ENCODE measurements at regions not wholly inside any gene's neighbourhood (a gene's known extent, or its start where the extent isn't known, plus 50 kb on each side); places are given as distances from the start of the nearest gene placed in this dataset.

DNA sequence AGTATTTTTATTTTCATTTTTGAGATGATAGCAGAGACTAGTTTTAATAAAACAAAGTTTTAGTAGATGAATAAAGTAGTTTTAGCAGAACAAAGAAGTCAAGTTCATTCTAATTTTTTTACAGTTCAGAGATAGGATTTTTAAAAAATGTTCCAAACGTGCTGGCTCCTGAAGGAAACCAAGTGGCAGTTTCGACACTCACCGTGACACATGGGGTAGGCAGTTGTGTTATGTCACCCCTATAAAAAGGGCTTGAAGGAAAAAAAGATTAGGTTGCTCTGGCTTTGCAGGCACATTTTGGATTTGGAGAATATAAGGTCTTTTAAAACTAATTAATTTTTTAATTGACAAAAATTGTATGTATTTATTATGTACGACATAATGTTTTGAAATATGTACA, 305.2 kb downstream of the NDFIP2 start:
- no peak overlapping the region for H3K27ac Mint-ChIP-seq
- no peak overlapping the region for H3K4me3 Mint-ChIP-seq
- no peak for ATAC-seq (ENCODE audit: low read depth)
- H3K9me3 Mint-ChIP-seq, result peaks cover 2% of the 10 kb centered on the region
- no peaks in the 10 kb centered on the region for H3K27me3 Mint-ChIP-seq
- no peaks in the 10 kb centered on the region for H3K36me3 Mint-ChIP-seq
- no peaks in the 10 kb centered on the region for H3K4me1 Mint-ChIP-seq
- no peak for DNase-seq (ENCODE audit: low spot score in 2 of 2)

GRCh38 chr13:79782541-79783205, 301.7 kb downstream of the NDFIP2 start:
- H3K4me3 Mint-ChIP-seq, result no peak overlapping the region
- H3K9me3 Mint-ChIP-seq, result no peaks in the 10 kb centered on the region
- H3K27ac Mint-ChIP-seq, result no peak overlapping the region
- H3K36me3 Mint-ChIP-seq, result no peaks in the 10 kb centered on the region
- DNase-seq (ENCODE audit: low spot score in 2 of 2) (no peak), ATAC-seq (ENCODE audit: low read depth) (no peak)
- H3K4me1 Mint-ChIP-seq, result no peaks in the 10 kb centered on the region
- H3K27me3 Mint-ChIP-seq, result no peaks in the 10 kb centered on the region

DNA sequence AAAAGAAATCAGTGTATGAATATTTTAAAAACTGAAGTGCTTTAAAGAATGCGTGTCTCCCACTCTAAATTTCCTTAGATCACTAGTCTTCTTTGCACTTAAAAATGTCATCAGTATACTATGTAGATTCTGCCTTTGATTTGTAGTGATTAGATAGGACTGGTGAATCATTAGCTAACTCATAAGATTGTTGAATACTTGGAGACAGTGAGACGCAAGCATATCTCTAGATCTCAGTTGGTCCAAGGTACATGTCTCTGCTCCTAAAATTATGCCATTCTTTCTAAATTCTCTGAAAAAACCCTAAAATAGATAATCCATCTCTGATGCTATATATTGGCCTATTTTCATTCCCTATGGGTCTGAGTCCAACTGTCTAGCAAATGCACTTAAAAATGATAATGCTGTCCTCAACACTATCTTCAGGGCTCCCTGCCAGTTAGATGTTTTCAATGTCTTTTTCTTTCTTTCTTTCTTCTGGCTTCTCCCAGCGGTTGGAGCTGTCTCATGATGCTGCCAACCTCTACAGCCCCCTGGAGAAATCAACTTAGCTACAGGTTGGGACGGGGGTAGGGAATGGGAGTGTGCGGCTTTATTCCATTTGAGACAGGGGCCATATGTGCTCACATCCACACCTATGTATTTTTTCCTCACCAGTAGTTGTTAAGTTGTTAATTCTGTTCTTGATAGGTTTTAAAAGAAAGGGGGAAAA, 301.0 kb downstream of the NDFIP2 start:
- ATAC-seq (ENCODE audit: low read depth), result no peak
- Mint-ChIP-seq H3K27me3 (no peaks in the 10 kb centered on the region), H3K36me3 (no peaks in the 10 kb centered on the region), H3K4me3 (no peak overlapping the region), H3K9me3 (no peaks in the 10 kb centered on the region), H3K27ac (no peak overlapping the region), H3K4me1 (no peaks in the 10 kb centered on the region)
- DNase-seq (ENCODE audit: low spot score in 2 of 2), result no peak

GRCh38 chr13:79780240-79780639, 299.3 kb downstream of the NDFIP2 start:
- Mint-ChIP-seq H3K4me3 (no peak overlapping the region), H3K4me1 (no peaks in the 10 kb centered on the region), H3K27me3 (no peaks in the 10 kb centered on the region), H3K27ac (no peak overlapping the region), H3K36me3 (no peaks in the 10 kb centered on the region), H3K9me3 (no peaks in the 10 kb centered on the region)
- ATAC-seq (ENCODE audit: low read depth) (no peak), DNase-seq (ENCODE audit: low spot score in 2 of 2) (no peak)

DNA sequence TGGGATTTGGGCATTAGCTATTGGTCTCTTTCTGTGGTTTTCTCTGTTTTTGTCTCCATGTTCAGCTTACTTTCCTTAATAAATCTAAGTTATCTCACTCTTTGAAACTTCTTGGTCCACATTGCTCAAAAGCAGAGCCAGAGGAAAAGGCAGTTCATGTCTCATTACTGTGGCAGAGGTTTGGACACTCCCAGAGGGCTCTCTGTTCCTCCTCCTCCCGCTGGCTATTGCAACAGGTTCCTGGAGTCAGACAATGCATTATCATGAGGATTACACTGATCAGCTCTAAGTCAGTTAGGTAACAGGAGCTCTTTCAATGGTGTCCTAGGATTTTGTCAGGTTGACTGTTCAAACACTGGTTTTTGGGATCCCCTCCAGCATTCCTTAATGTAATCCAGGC, 298.8 kb downstream of the NDFIP2 start:
- Mint-ChIP-seq H3K27ac (no peak overlapping the region), H3K9me3 (no peaks in the 10 kb centered on the region), H3K4me1 (no peaks in the 10 kb centered on the region), H3K4me3 (no peak overlapping the region), H3K36me3 (no peaks in the 10 kb centered on the region), H3K27me3 (no peaks in the 10 kb centered on the region)
- ATAC-seq (ENCODE audit: low read depth) (no peak), DNase-seq (ENCODE audit: low spot score in 2 of 2) (no peak)

DNA sequence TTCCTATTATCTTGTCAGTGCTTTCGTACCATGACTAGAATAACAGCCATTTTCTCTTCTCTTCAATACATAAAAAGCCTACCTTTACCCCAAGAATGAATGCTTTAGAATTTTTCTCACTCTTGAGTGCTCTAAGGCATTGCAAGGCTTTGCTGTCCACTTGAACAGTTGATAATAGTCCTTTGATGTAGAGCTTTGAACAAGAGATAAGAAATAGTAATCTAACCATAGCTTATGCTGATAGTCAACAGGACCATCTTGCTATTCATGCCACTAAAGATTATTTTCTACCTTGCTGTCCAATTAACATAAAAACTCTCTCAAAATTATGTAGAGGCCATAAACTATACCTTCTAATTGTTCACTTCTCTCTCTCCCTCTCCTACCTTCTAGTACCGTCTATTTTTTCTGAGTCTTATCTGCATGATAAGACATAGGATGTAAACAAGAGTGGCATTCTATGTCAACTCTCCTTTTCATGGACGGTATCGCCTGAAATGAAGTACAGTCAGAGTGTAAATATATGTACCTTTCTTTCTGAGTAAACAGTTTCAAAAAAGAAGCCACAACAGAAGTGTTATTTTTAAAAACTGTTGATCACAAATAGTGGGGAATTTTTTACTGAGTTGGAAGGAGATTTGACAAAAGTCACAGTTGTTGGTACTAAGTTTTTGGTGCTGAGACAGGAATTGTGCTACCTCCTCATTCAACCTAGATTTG, 297.9 kb downstream of the NDFIP2 start:
- H3K4me1 Mint-ChIP-seq, result no peaks in the 10 kb centered on the region
- no peaks in the 10 kb centered on the region for H3K36me3 Mint-ChIP-seq
- H3K27ac Mint-ChIP-seq, result no peak overlapping the region
- H3K4me3 Mint-ChIP-seq, result no peak overlapping the region
- DNase-seq (ENCODE audit: low spot score in 2 of 2) (no peak), ATAC-seq (ENCODE audit: low read depth) (no peak)
- H3K9me3 Mint-ChIP-seq, result no peaks in the 10 kb centered on the region
- no peaks in the 10 kb centered on the region for H3K27me3 Mint-ChIP-seq

- ATAC-seq (ENCODE audit: low read depth), result no peak
- no peak overlapping the region for H3K27ac Mint-ChIP-seq
- no peaks in the 10 kb centered on the region for H3K36me3 Mint-ChIP-seq
These were observed 296.5 kb downstream of the NDFIP2 start for GRCh38 chr13:79777504-79777903.

GRCh38 chr13:79776531-79777295, 295.8 kb downstream of the NDFIP2 start:
- no peak overlapping the region for H3K27ac Mint-ChIP-seq
- ATAC-seq (ENCODE audit: low read depth), result no peak
- H3K4me3 Mint-ChIP-seq, result no peak overlapping the region
- no peak for DNase-seq (ENCODE audit: low spot score in 2 of 2)
- peaks cover 1% of the 10 kb centered on the region for H3K27me3 Mint-ChIP-seq
- H3K36me3 Mint-ChIP-seq, result no peaks in the 10 kb centered on the region
- no peaks in the 10 kb centered on the region for H3K9me3 Mint-ChIP-seq
- no peaks in the 10 kb centered on the region for H3K4me1 Mint-ChIP-seq

More at GRCh38 chr13:79777504-79777903, 296.5 kb downstream of the NDFIP2 start:
- no peak for DNase-seq (ENCODE audit: low spot score in 2 of 2)
- Mint-ChIP-seq H3K4me1 (no peaks in the 10 kb centered on the region), H3K4me3 (no peak overlapping the region), H3K27me3 (peaks cover 1% of the 10 kb centered on the region), H3K9me3 (no peaks in the 10 kb centered on the region)

GRCh38 chr13:79775830-79776229, 294.9 kb downstream of the NDFIP2 start:
- no peaks in the 10 kb centered on the region for H3K4me1 Mint-ChIP-seq
- peaks cover 4% of the 10 kb centered on the region for H3K9me3 Mint-ChIP-seq
- H3K4me3 Mint-ChIP-seq, result no peak overlapping the region
- H3K27me3 Mint-ChIP-seq, result peaks cover 1% of the 10 kb centered on the region
- no peaks in the 10 kb centered on the region for H3K36me3 Mint-ChIP-seq
- no peak for DNase-seq (ENCODE audit: low spot score in 2 of 2)
- no peak for ATAC-seq (ENCODE audit: low read depth)
- H3K27ac Mint-ChIP-seq, result no peak overlapping the region

GRCh38 chr13:79772811-79773210, 291.9 kb downstream of the NDFIP2 start:
- peaks cover 7% of the 10 kb centered on the region for H3K9me3 Mint-ChIP-seq
- H3K4me3 Mint-ChIP-seq, result no peak overlapping the region
- DNase-seq (ENCODE audit: low spot score in 2 of 2) (no peak), ATAC-seq (ENCODE audit: low read depth) (no peak)
- no peaks in the 10 kb centered on the region for H3K4me1 Mint-ChIP-seq
- H3K27me3 Mint-ChIP-seq, result peaks cover 1% of the 10 kb centered on the region
- no peak overlapping the region for H3K27ac Mint-ChIP-seq
- no peaks in the 10 kb centered on the region for H3K36me3 Mint-ChIP-seq

DNA sequence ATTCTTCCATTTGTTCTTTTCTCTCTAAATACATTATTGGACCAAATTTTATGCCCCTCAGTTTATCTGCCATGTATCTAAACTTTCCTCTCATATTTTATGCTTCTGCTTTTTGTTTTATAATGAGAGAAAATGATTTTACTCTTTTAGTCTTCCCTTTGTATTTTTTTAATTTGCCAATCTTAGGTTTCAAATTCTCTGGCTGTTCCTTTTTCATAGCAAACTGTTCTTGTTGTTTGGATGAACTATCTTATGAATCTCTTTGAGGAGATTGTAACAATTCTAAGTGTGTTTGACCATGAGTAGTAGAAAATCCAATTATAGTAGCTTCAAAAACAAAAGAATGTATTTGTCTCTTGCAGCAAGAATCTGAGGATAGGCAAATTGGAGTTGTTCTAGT, 290.5 kb downstream of the NDFIP2 start:
- no peak overlapping the region for H3K27ac Mint-ChIP-seq
- H3K4me3 Mint-ChIP-seq, result no peak overlapping the region

DNA sequence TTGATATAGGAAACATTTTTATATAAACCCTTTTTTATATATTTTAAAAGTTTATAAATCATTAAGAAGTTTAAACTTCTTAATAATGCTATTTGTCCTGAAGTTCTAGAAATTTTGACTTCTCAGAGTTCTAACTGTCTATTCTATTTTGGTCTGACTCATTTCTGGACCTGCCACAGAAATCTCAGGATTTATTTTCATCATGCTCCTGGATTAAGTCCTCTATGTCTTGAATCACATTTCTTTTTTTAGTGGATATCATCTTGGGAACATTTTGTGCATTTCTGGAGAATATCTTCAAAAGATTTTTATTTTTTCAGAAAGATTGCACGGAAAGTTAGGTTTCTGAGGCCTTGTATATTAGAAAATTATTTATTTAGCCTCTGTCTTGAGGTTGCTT, 289.1 kb downstream of the NDFIP2 start:
- DNase-seq (ENCODE audit: low spot score in 2 of 2) (no peak), ATAC-seq (ENCODE audit: low read depth) (no peak)
- H3K36me3 Mint-ChIP-seq, result no peaks in the 10 kb centered on the region
- no peaks in the 10 kb centered on the region for H3K4me1 Mint-ChIP-seq
- H3K9me3 Mint-ChIP-seq, result peaks cover 7% of the 10 kb centered on the region
- H3K27me3 Mint-ChIP-seq, result peaks cover 1% of the 10 kb centered on the region
- no peak overlapping the region for H3K27ac Mint-ChIP-seq
- no peak overlapping the region for H3K4me3 Mint-ChIP-seq

More for the DNA sequence above, 290.5 kb downstream of the NDFIP2 start:
- peaks cover 1% of the 10 kb centered on the region for H3K27me3 Mint-ChIP-seq
- H3K36me3 Mint-ChIP-seq, result no peaks in the 10 kb centered on the region
- no peak for DNase-seq (ENCODE audit: low spot score in 2 of 2)
- no peaks in the 10 kb centered on the region for H3K4me1 Mint-ChIP-seq
- no peak for ATAC-seq (ENCODE audit: low read depth)
- peaks cover 7% of the 10 kb centered on the region for H3K9me3 Mint-ChIP-seq

GRCh38 chr13:79767126-79767525, 286.2 kb downstream of the NDFIP2 start:
- H3K4me1 Mint-ChIP-seq, result no peaks in the 10 kb centered on the region
- H3K27me3 Mint-ChIP-seq, result no peaks in the 10 kb centered on the region
- DNase-seq (ENCODE audit: low spot score in 2 of 2) (no peak), ATAC-seq (ENCODE audit: low read depth) (no peak)
- H3K9me3 Mint-ChIP-seq, result peaks cover 9% of the 10 kb centered on the region
- H3K4me3 Mint-ChIP-seq, result no peak overlapping the region
- H3K36me3 Mint-ChIP-seq, result no peaks in the 10 kb centered on the region
- no peak overlapping the region for H3K27ac Mint-ChIP-seq

GRCh38 chr13:79765331-79765730, 284.4 kb downstream of the NDFIP2 start:
- H3K27me3 Mint-ChIP-seq, result no peaks in the 10 kb centered on the region
- peaks cover 3% of the 10 kb centered on the region for H3K9me3 Mint-ChIP-seq
- ATAC-seq (ENCODE audit: low read depth), result no peak
- H3K4me1 Mint-ChIP-seq, result no peaks in the 10 kb centered on the region
- H3K4me3 Mint-ChIP-seq, result no peak overlapping the region
- H3K27ac Mint-ChIP-seq, result no peak overlapping the region
- no peaks in the 10 kb centered on the region for H3K36me3 Mint-ChIP-seq
- no peak for DNase-seq (ENCODE audit: low spot score in 2 of 2)

Measured in memory B cell (primary cell).